ENCODE measurements at regions not wholly inside any gene's neighbourhood (a gene's known extent, or its start where the extent isn't known, plus 50 kb on each side); places are given as distances from the start of the nearest gene placed in this dataset.

- DNase-seq, result no peak
These were observed 694.4 kb upstream of the SLITRK5 start for GRCh38 chr13:86976521-86977324.

- no peak for DNase-seq
These were observed 684.7 kb upstream of the SLITRK5 start for GRCh38 chr13:86986448-86986847.

GRCh38 chr13:86992251-86992650 is 678.9 kb upstream of the SLITRK5 start:
- peak; percentile 64 for DNase-seq

GRCh38 chr13:87003265-87003664 is 667.9 kb upstream of the SLITRK5 start:
- no peak for DNase-seq

- no peak for DNase-seq
These were observed 665.7 kb upstream of the SLITRK5 start for GRCh38 chr13:87005511-87005910.

- DNase-seq, result no peak
These were observed 635.6 kb upstream of the SLITRK5 start for GRCh38 chr13:87035526-87035925.

GRCh38 chr13:87042946-87043345 is 628.2 kb upstream of the SLITRK5 start:
- DNase-seq, result no peak

- no peak for DNase-seq
These were observed 618.4 kb upstream of the SLITRK5 start for GRCh38 chr13:87052731-87053130.

- no peak for DNase-seq
These were observed 613.2 kb upstream of the SLITRK5 start for GRCh38 chr13:87057807-87058520.

- DNase-seq, result no peak
These were observed 612.3 kb upstream of the SLITRK5 start for GRCh38 chr13:87058786-87059329.

GRCh38 chr13:87078947-87079795 is 592.0 kb upstream of the SLITRK5 start:
- no peak for DNase-seq

- DNase-seq, result no peak
These were observed 590.9 kb upstream of the SLITRK5 start for GRCh38 chr13:87080100-87080779.

- DNase-seq, result no peak
These were observed 587.0 kb upstream of the SLITRK5 start for GRCh38 chr13:87084192-87084591.

- DNase-seq, result no peak
These were observed 583.4 kb upstream of the SLITRK5 start for GRCh38 chr13:87087741-87088140.

GRCh38 chr13:87089391-87089790 is 581.8 kb upstream of the SLITRK5 start:
- no peak for DNase-seq

- no peak for DNase-seq
These were observed 577.8 kb upstream of the SLITRK5 start for GRCh38 chr13:87093399-87093798.

- DNase-seq, result peak; percentile 51
These were observed 576.5 kb upstream of the SLITRK5 start for GRCh38 chr13:87094646-87095045.

GRCh38 chr13:87100431-87100830 is 570.7 kb upstream of the SLITRK5 start:
- DNase-seq, result no peak

GRCh38 chr13:87107651-87108050 is 563.5 kb upstream of the SLITRK5 start:
- DNase-seq, result no peak

GRCh38 chr13:87120476-87120875 is 550.7 kb upstream of the SLITRK5 start:
- no peak for DNase-seq

GRCh38 chr13:87122551-87122950 is 548.6 kb upstream of the SLITRK5 start:
- DNase-seq, result peak; percentile 25

GRCh38 chr13:87123987-87124784 is 547.0 kb upstream of the SLITRK5 start:
- DNase-seq, result peak; percentile 89

All from hematopoietic multipotent progenitor cell treated with erythropoietin and hydrocortisone succinate and interleukin-3 and kit ligand, for 4 days (in vitro differentiated cells).